HG03460 (cell line): ENCODE measurements at regions not wholly inside any gene's neighbourhood (a gene's known extent, or its start where the extent isn't known, plus 50 kb on each side); places are given as distances from the start of the nearest gene placed in this dataset.
"Not testable (repeated sequence)": the region's sequence is repeated elsewhere in the genome, so short reads cannot be mapped to it uniquely, and the experiment has no call there.

Experiments used
- ATAC-seq: cut with Tn5 transposase; IDR thresholded peaks from one replicate; pipeline ENCODE4 v1.9.1; 2021; ENCODE audit not compliant: unreplicated experiment

DNA sequence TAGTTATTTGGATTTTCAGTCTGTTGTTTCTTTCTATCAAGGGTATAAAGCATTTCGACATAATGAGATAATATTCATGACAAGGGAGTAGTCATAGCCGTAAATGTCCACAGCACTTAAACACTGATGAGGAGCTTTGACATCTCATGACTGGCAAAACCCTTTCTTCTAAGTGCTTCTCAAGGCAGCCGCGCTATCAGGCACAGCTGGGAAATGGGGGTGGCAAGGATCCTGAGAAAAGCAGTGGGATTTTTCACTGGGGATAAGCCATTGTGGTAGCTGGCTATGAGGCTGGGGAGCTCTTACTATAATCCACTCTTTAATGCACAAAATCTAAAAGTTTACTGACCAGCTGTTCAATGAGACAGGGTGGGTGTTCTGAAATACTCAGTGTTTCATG, 493.2 kb upstream of the KLF6 start:
- no peak for ATAC-seq

DNA sequence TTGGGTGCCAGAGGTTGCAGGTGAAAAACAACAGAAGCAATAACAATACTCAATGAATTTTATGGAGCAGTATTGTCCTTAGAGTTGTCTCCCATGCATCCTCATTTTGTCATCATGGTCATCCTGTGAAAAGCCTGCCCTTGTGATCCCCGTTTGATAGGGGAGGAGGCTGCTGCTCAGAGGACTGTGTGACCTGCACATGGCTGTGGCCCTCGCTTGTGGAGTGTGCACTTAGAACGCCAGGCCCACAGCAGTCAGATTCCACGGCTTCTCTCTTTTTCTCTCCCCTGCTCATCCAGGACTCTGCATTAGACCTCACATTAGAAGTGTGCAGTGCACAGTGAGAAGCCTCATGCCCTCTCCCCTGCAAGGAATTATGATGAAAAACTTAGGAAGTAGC, 491.1 kb upstream of the KLF6 start:
- no peak for ATAC-seq

DNA sequence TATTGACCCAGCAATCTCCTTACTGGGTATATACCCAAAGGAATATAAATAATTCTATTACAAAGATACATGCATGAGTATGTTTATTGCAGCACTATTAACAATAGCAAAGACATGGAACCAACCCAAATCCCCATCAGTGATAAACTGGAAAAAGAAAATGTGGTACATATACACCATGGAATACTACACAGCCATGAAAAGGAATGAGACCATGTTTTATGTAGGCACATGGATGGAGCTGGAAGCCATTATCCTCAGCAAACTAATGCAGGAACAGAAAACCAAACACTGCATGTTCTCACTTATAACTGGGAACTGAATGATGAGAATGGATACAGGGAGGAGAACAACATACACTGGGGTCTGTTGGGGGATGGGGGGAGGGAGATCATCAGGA, 489.7 kb upstream of the KLF6 start:
- not testable (repeated sequence) for ATAC-seq

DNA sequence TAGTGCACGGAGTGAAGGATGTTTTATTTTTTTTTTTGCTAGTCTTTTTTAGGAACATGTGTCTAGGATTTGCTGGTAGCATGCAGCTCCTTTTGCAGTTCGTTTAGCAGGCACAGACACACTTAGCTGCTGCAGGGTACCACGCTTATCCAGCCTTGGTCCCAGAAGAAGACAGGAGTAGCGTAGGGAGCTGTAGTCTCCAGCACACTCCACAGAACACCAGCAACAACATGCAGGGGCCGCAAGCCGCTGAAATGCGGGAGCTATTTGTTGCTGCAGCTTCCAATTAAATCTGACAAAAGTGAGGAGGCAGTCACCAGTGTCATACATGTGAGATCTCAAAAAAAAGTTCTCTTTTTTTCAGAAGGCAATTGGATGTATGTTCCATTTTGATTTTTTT, 486.2 kb upstream of the KLF6 start:
- ATAC-seq = no peak

DNA sequence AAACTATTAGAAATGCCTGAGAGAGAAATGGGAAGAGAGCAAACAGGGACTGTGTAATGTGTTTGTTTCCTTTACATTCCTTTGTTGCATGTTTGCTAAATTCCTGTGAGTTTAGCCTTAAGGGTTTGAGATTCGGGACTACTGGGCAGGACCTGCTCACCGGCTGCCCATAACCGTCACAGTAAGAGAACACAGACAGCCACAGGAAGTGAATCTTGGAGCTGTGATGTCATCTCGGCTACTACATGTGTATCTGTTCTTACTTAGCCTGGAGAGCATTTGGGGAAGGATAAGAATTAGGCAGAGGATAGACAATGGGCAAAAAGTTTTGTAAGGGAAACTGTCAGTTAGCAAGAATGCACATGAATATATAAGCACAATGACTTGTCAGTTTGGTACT, 485.1 kb upstream of the KLF6 start:
- ATAC-seq = no peak

DNA sequence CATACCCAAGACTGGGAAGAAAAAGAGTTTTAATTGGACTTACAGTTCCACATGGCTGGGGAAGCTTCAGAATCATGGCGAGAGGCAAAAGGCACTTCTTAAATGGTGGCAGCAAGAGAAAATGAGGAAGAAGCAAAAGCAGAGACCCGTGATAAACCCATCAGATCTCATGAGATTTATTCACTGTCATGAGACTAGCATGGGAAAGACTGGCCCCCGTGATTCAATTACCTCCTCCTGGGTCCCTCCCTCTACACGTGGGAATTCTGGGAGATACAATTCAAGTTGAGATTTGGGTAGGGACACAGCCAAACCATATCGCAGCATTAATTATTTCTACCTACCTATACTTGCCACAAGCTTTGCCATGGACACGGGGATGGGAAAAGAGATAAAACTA, 483.5 kb upstream of the KLF6 start:
- ATAC-seq = not testable (repeated sequence)

DNA sequence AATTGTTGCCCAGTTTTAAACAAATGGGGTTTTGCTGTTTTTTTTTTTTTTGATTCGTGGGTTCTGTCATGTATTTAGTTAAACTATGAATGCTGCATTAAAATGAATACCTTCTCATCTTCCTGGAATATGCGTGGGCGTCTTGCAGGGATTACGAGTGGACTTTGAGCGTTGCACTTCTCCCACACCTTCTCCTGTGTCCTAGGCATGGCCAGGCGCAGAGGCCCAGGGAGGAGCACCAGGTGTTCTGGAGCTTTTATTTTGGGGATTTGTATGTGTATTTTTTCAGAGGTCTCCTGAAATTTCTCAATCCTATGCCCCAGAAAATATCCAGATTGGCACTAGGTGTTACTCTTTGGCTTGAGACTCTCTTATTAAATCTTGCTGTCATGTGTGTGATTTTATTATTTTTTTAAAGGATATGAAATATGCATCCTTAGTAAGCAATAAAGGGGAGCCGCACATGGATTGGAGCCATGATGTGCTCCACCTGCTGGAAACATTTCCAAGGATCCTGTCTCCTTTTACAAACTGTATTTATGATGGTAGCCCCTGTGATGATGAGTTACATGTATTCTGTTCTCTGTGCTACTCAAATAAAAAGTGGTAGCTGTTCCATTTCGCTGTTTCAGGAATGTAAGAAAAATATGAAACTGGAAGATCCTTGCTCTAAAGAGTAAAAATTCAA, 482.2 kb upstream of the KLF6 start:
- no peak for ATAC-seq

DNA sequence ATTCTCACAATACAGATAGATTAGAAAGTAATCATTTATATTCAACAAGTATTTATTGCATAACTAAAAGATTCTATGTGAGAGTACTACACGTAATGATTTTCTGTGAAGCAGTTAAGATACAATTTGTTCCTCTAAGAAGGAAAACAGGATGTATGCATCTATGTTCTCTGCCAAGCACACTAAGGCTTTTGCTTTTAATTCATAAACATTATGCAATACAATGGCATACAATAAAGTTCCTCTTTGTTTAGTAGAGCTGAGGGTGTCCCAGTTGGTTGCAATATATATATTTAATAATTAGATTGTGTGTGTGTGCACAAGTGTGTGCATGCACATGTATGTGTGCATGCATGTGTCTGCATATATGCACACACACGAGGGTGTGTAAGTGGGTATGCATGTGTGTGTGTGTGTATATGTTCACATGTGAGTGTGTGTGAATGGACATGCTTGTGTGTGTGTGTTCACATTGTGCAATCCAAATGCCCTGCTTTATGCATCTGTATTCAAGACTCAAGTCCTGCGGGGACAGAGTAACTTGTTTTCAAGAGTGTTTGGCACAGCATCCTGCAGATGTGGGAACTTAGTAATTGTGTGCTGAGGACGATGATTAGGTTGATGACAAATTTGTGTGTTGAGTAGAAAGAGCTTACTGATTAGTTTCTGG, 481.5 kb upstream of the KLF6 start:
- no peak for ATAC-seq

DNA sequence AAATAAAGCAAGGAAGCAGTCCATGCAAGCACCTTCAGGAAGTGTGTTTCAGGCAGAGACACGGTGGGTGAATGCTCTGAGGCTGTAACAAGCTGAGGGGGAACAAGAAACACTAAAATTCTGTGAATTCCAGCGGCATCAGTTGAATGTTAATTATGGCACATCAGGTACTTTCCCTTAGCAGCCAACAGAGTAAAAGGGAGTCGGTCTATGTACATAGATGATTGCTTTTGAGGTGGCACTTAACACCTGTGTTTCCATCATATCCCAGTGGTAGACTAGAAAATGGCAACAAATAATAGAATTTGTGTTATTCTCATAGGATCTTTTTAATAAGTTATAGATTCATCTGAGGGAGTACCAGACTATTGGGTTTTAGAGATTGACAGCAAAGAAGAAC, 481.0 kb upstream of the KLF6 start:
- no peak for ATAC-seq

DNA sequence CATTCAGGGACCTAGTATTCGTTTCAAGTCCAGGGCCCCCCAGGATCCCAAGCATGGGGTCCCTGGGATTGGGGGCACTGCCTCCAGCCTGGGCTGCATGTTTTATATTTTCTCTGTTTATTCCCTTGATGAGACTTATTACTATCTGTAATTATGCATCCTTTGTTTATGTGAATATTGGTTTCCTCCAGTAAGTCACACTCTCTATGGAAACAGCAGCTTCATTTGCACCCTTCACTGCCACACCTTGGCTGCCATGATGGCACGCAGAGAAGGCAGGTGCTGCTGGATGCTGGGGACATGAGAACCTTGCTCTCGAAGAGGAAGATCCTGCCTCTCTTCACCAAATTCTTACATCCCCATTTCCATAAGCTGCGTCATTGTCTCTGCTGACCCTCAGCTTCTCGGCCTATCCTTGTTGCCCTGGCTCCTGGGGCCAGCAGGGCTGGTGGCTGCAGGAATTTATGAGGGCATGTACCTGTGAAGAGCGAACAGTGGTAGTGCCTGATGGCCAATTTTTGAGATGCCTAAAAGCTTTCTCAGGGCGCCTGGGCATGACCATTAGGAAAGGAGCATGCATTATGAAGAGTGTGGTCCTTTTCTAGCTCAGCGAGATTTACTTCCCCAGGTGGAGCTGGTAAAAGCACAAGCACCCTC, 479.3 kb upstream of the KLF6 start:
- ATAC-seq = no peak

DNA sequence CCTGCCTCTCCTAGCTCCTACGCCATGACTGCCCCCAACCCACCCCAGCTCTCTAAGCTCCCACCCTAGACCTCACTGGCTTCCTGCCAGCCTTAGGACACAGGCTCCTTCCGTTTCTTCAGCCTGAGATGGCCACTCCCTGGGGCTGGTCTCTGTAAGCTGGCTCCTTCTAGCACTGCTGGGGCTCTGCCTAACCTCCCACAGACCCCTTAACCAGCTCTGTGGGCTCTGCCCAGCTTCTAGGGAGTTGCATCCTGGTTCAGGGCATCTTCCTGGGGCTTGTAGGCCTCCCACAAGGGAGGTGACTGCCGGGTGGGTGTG, 478.6 kb upstream of the KLF6 start:
- ATAC-seq = no peak

DNA sequence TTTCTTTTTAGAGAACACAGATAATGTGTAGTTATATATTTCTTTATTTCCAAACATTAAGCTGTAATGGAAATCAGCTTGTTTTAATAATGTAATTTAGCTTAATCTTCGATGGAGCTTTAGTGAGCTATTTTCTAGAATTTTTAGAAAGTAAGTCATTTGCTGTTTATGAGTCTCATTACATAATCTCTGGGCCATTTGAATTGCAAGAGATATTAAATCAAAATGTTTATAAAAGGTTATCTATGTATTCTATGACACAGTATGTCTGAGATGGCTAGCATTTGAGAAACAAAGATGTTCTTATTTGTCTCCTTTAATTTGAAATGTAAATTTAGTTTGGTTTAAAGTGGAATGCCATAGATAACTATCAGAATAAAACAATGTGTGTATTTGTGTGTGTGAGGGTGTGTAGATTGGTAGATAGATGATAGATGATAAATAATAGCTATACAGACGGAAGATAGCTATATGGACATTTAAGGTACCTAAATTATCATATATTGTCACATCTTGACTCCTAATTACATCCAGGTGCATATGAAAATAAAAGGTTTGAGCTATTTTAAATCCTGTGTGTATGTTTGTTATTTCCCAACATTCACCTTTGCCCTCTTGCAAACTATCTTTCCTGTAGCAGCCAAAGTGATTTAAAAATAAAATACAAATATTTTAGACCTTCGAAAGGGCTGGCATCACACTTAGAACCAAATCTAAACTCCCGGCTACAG, 478.0 kb upstream of the KLF6 start:
- ATAC-seq = no peak

DNA sequence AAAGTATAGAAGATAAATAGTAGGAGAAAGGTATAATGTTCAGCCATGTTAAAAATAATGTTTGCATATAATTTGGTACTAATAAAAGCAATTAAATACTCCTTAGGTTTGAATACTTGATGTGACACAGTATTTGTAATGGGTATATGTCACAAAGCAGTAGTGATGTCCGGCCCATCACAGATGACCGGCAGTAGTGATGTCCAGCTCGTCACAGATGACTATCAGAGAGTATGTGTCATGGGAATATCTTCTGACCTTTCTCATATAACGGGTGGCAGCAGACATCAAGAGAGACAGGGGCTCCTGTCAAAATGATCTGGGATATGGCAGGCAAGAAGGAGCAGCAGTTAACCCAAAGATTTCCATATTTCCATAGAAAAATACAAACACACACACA, 477.4 kb upstream of the KLF6 start:
- no peak for ATAC-seq

DNA sequence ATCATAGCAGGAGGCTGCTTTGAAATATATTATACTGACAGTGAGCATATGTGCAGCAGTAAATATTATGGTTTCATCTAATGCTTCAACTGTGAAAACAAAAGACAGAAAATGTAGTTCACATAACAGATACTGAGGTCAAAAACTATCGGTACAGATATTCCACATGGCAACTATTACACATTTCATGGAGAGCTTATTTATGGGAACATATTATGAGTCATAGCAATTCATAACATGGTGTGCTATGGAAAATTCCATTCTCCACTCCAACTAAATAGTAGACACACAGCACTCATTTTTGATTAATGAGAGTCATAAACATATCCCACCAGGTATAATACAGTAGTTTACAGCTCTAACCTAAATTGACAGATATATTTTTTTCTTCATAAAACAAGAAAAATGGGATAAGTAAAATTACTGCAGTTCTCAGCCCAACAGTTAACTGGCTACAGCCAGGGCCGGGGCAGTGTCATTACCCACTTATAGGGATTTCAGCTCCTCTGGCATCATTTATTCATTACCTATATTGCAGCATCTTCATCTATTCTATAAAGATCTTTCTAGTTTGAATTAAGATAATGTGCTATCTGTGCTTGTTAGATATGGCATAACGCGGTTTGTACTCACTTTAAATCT, 475.6 kb upstream of the KLF6 start:
- no peak for ATAC-seq

DNA sequence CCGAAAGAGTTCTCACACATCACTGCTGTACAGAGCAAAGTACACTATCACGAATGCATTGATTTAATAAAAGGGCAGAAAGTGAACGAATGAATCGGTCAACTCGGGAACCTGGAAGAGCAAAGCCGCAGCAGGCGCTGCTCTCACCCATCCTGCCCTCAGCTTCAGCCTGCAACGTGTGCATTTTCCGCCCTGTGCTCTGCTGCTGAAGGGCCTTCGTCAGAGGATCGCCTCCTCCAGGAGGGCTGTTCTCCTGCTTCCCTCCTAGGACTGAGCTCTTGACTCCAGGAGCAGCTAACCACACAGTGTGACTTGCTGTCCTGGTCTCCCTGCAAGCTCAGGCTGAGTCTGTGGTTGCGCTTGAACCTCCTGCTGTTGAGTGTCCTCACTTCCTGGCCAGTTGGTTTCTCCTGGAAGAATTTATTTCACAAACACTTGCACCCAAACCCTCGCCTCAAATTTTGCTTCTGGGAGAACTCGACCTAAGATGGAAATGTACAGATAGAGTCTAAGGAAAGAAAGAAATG, 473.0 kb upstream of the KLF6 start:
- ATAC-seq = no peak

DNA sequence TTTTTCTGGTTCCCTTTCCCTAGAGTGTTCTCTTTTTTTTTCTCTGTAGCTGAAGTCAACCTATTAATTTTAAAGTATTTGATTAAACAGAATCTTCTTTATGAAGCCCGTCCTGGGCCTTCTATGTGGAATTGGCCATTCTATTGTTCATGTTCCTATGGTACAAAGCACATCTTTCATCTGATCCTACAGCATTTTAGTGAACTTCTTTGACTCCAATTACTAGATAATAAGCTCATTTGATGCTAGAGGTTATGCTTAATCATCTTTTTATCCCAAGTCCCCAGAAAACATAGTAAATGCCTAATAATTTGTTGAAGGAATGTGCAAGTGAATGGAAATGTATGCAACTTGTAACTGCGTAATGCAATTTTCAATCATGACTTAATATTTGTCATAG, 472.0 kb upstream of the KLF6 start:
- ATAC-seq = no peak

DNA sequence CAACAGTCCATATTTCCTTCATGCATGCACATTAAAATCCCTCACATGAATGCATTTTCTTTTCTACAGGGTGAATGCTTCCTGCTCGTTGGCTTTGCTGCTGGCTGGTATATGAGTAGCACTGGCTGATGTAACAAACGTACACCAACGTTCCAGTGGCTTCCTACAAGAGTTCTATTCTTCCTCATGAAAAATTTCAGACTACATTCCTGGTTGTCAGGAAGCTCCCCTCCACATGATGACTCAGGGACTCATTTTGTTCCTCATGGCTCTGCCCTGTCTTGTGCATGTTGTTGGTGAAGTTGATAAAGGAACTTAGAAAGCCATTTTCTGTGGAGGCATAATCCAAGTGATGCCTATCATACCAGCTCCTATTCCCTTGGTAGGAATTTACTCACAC, 470.7 kb upstream of the KLF6 start:
- ATAC-seq = no peak

DNA sequence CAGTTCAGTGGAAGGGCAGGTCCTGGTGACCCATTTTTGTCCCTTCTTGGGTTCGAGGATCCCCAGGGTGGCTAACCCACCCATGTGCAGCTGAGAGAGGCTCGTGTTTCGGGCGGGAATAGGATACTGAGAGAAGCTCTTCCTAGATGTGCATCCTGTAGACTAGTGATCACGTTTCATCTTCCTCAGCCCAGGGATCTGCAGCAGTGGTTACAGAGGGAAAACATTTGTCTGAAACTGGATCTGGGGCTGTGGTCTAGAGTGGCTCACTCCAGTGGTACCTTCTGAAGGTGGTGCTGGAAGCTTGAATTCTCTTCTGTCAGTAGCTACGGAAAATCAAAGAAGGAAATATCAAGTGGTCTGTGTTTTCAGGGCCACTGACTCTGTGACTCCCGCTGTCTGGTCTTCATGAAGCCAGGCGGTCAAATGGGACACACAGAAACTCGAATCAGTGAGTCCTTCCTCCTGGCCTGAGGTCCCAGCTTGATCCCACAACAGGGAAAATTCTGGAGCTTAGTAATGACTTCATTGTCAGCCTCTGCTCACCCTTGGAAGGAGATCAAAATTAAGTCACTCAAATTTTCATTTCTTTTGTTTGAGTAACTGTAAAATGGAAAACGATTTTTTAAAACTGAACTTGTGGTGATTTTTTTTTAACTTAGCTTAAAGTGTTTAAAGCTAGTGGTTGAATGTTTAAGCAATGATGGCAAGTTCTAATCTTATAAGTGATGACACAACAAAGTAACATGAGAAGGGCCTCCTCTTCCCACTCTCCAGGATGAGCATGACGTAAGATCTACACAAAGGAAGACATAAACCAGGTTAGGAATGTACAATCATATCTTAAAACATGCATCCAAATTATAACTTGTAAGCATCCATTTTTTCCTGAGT, 469.3 kb upstream of the KLF6 start:
- ATAC-seq = no peak

DNA sequence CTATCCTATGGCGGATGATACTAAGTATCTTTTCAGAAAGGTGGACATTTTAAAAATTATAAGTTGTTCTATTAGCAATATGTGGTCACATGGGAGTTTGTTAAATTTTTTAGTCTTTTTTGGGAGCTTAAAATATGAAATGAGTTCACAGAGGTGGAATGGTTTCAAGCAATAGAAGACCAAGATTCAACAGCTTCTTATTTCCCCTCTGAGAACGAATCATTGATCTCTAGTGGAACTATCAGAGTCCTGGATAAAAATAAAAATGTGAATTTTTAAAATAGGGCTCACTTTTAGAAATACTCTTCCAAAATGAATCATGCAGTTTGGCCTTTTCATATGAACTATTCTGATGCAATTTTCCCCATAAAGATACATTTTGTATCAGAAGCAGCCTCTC, 467.7 kb upstream of the KLF6 start:
- no peak for ATAC-seq

DNA sequence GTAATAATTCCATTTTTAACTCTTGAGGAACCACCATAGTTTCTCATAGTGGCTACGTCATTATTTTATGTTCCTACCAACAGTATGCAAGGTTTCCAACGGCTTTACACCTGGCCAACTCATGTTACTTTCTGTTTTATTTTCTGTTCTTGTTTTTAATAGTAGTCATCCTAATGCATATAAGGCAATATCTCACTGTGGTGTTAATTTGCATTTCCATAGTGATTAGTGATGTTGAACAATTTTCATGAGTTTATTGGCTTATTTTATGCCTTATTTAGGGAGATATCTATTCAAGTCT, 465.5 kb upstream of the KLF6 start:
- peak; percentile 81 for ATAC-seq
